OCI-LY7 (cell line): ENCODE measurements at regions not wholly inside any gene's neighbourhood (a gene's known extent, or its start where the extent isn't known, plus 50 kb on each side); places are given as distances from the start of the nearest gene placed in this dataset.
"Not testable (repeated sequence)": the region's sequence is repeated elsewhere in the genome, so short reads cannot be mapped to it uniquely, and the experiment has no call there.

Experiments used
- BruUV-seq: library from RNA; stranded (reverse); fragments of 400-500 nt; replicated peaks from 2 replicates; lab custom pipeline; 2021; lab: Mats Ljungman, UMichigan
- CTCF ChIA-PET: fragments of 300-600 bp; sonication (Branson Sonifier 250); formaldehyde crosslinking; loops from one replicate; lab custom pipeline; 2022; ENCODE audit warnings: antibody characterized with exemption; ENCODE audit not compliant: unreplicated experiment; lab: Charles Lee
- POLR2A ChIA-PET: fragments of 300-600 bp; sonication (Branson Sonifier 250); formaldehyde crosslinking; loops from one replicate; lab custom pipeline; 2022; ENCODE audit warnings: antibody characterized with exemption; lab: Charles Lee
- DNase-seq: peaks from one replicate; pipeline ENCODE4 v3.0.0-alpha.2; 2015; ENCODE audit warnings: low spot score
- H2AFZ ChIP-seq: fragments of 200-600 bp; sonication (generic), shearing (Covaris generic); 2 replicates; pipeline ENCODE4 v1.6.1; 2014; ENCODE audit warnings: mild to moderate bottlenecking, antibody characterized with exemption, low read length, moderate library complexity
- H3K27ac ChIP-seq: fragments of 200-600 bp; sonication (generic); 2 replicates; pipeline ENCODE4 v1.5.1; 2014; ENCODE audit warnings: mixed run types, low read depth, mild to moderate bottlenecking, moderate library complexity, low read length, inconsistent platforms; ENCODE audit not compliant: poor library complexity, severe bottlenecking
- H3K36me3 ChIP-seq: fragments of 200-600 bp; sonication (generic); 2 replicates; pipeline ENCODE4 v1.6.1; 2014; ENCODE audit warnings: mild to moderate bottlenecking, antibody characterized with exemption, low read length, moderate library complexity, mixed read lengths; ENCODE audit not compliant: insufficient read depth
- H3K4me1 ChIP-seq: fragments of 200-600 bp; sonication (generic); 2 replicates; pipeline ENCODE4 v1.5.1; 2014; ENCODE audit warnings: mild to moderate bottlenecking, low read length; ENCODE audit not compliant: insufficient read depth, poor library complexity, severe bottlenecking
- H3K4me2 ChIP-seq: fragments of 200-600 bp; sonication (generic); 2 replicates; pipeline ENCODE4 v1.6.1; 2014; ENCODE audit warnings: mild to moderate bottlenecking, low read length
- H3K4me3 ChIP-seq: fragments of 200-600 bp; sonication (generic); 2 replicates; pipeline ENCODE4 v1.5.1; 2014; ENCODE audit warnings: mild to moderate bottlenecking, low read depth, low read length; ENCODE audit not compliant: poor library complexity, severe bottlenecking
- H3K79me2 ChIP-seq: fragments of 200-600 bp; sonication (generic); 2 replicates; pipeline ENCODE4 v1.6.1; 2016; ENCODE audit warnings: low read depth, mild to moderate bottlenecking, low read length, moderate library complexity, mixed read lengths; ENCODE audit not compliant: insufficient read depth
- H3K9me2 ChIP-seq: fragments of 200-600 bp; sonication (generic); 2 replicates; pipeline ENCODE4 v1.6.1; 2016; ENCODE audit warnings: mild to moderate bottlenecking, low read length, mixed read lengths; ENCODE audit not compliant: insufficient read depth
- H3K9me3 ChIP-seq: fragments of 200-600 bp; sonication (generic); 2 replicates; pipeline ENCODE4 v1.6.1; 2014; ENCODE audit warnings: mild to moderate bottlenecking, mixed run types, low read length, mixed read lengths
- H4K20me1 ChIP-seq: fragments of 200-600 bp; sonication (generic); 2 replicates; pipeline ENCODE4 v1.6.1; 2014; ENCODE audit warnings: mild to moderate bottlenecking, antibody characterized with exemption, low read length, moderate library complexity, mixed read lengths; ENCODE audit not compliant: insufficient read depth
- CTCF ChIP-seq: fragments of 200-600 bp; sonication (generic); conservative IDR thresholded peaks from 2 replicates; pipeline ENCODE4 v1.5.1; 2014; ENCODE audit warnings: mild to moderate bottlenecking, antibody characterized with exemption, low read length, moderate library complexity, mixed read lengths
- EZH2phosphoT487 ChIP-seq: fragments of 200-600 bp; sonication (generic); IDR thresholded peaks from 2 replicates; pipeline ENCODE4 v1.6.1; 2018; ENCODE audit warnings: low read depth, borderline replicate concordance, mild to moderate bottlenecking, mixed run types, antibody characterized with exemption, low read length, moderate library complexity, mixed read lengths
- intact Hi-C: fragments of 100-400 bp; cut with micrococcal nuclease; formaldehyde crosslinking; loops from one replicate; pipeline ENCODE4 v1.10.0; 2022; ENCODE audit not compliant: unreplicated experiment

- no peak overlapping the region for H2AFZ ChIP-seq
- intact Hi-C loops: no loop called here
- no peaks in the 10 kb centered on the region for H3K36me3 ChIP-seq
- TF ChIP-seq CTCF (no peak), EZH2phosphoT487 (no peak)
- H3K4me3 ChIP-seq: no peak overlapping the region
- BruUV-seq: no TSS peak
- no peak for DNase-seq
- no peak overlapping the region for H3K4me2 ChIP-seq
- no peaks in the 10 kb centered on the region for H3K4me1 ChIP-seq
- no peaks in the 10 kb centered on the region for H3K9me3 ChIP-seq
- no peaks in the 10 kb centered on the region for H3K9me2 ChIP-seq
- ChIA-PET POLR2A (no interaction called here), CTCF (no interaction called here)
- no peaks in the 10 kb centered on the region for H4K20me1 ChIP-seq
- H3K27ac ChIP-seq: no peak overlapping the region
- no peaks in the 10 kb centered on the region for H3K79me2 ChIP-seq
These were observed 256.3 kb upstream of the DUSP10 start for GRCh38 chr1:221998186-221998612.

DNA sequence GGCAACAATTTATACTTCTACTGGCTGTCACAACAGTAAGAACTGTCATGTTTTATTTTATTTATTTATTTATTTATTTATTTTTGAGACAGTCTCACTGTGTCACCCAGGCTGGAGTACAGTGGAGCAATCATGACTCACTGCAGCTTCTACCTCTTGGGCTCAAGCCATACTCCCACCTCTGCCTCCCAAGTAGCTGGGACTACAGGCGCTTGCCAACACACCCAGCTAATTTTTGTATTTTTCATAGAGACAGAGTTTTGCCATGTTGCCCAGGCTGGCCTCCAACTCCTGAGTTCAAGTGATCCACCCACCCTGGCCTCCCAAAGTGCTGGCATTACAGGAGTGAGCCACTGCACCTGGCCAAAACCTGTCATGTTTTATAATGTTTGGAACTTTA lies 255.1 kb upstream of the DUSP10 start:
- intact Hi-C loops, DNase-seq, H3K4me2 ChIP-seq, BruUV-seq, H3K9me2 ChIP-seq, POLR2A ChIA-PET, H4K20me1 ChIP-seq, H2AFZ ChIP-seq, H3K36me3 ChIP-seq, H3K9me3 ChIP-seq, H3K4me1 ChIP-seq, CTCF ChIA-PET, H3K79me2 ChIP-seq, H3K4me3 ChIP-seq, H3K27ac ChIP-seq: not testable (repeated sequence)

DNA sequence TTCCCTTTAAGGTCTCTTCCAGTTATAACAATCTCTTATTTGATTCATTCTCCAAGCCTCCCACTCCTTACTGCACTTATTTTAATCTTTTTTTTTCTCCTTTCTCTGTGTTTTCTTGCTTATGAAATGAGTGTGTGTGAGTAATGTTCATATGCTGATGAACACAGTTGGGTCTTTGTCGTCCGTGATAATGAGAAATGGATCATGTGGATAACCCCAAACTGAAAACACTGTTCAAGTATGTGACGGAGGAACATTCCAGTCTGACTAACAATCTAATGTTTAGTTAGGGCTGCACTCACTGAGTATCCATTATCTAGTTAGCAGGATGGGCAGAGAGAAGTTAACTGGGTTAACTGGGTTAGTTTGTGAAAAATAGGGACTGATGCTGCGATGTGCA lies 253.1 kb upstream of the DUSP10 start:
- Histone ChIP-seq H3K4me3 (no peak overlapping the region), H3K27ac (no peak overlapping the region), H3K79me2 (no peaks in the 10 kb centered on the region), H4K20me1 (no peaks in the 10 kb centered on the region), H3K4me1 (no peaks in the 10 kb centered on the region), H3K9me3 (no peaks in the 10 kb centered on the region), H3K36me3 (no peaks in the 10 kb centered on the region), H3K4me2 (no peak overlapping the region), H2AFZ (no peak overlapping the region), H3K9me2 (no peaks in the 10 kb centered on the region)
- DNase-seq: no peak
- TF ChIP-seq CTCF (no peak), EZH2phosphoT487 (no peak)
- intact Hi-C loops: no loop called here
- BruUV-seq: no TSS peak
- ChIA-PET POLR2A (no interaction called here), CTCF (no interaction called here)
